H9 (cell line): ENCODE measurements at regions not wholly inside any gene's neighbourhood (a gene's known extent, or its start where the extent isn't known, plus 50 kb on each side); places are given as distances from the start of the nearest gene placed in this dataset.

Experiments used
- DNase-seq: peaks from one replicate; pipeline ENCODE4 v3.0.0-alpha.2; 2017
- H2AFZ ChIP-seq: one replicate; pipeline ENCODE4 v1.6.1; 2013; ENCODE audit warnings: mild to moderate bottlenecking, low read length, control low read depth, moderate library complexity
- H2AK5ac ChIP-seq: 2 replicates; pipeline ENCODE4 v1.6.1; 2013; ENCODE audit warnings: low read length, control low read depth, mixed read lengths; ENCODE audit not compliant: insufficient read length
- H2BK120ac ChIP-seq: one replicate; pipeline ENCODE4 v1.6.1; 2013; ENCODE audit warnings: low read depth, mild to moderate bottlenecking, low read length, control low read depth, inconsistent platforms; ENCODE audit not compliant: poor library complexity, severe bottlenecking
- H2BK12ac ChIP-seq: 2 replicates; pipeline ENCODE4 v1.6.1; 2013; ENCODE audit warnings: low read length, control low read depth, mixed read lengths, low read depth; ENCODE audit not compliant: insufficient read length
- H2BK15ac ChIP-seq: 2 replicates; pipeline ENCODE4 v1.6.1; 2013; ENCODE audit warnings: low read depth, low read length, control low read depth
- H2BK20ac ChIP-seq: one replicate; pipeline ENCODE4 v1.6.1; 2013; ENCODE audit warnings: low read depth, mild to moderate bottlenecking, low read length, control low read depth, inconsistent platforms; ENCODE audit not compliant: poor library complexity, severe bottlenecking
- H2BK5ac ChIP-seq: 2 replicates; pipeline ENCODE4 v1.6.1; 2013; ENCODE audit warnings: low read length, control low read depth, mixed read lengths; ENCODE audit not compliant: insufficient read length
- H3K14ac ChIP-seq: 2 replicates; pipeline ENCODE4 v1.6.1; 2013; ENCODE audit warnings: low read length, control low read depth; ENCODE audit not compliant: insufficient read depth
- H3K18ac ChIP-seq: 2 replicates; pipeline ENCODE4 v1.6.1; 2013; ENCODE audit warnings: low read depth, mild to moderate bottlenecking, mixed read lengths, low read length, control low read depth; ENCODE audit not compliant: insufficient read length
- H3K23ac ChIP-seq: 2 replicates; pipeline ENCODE4 v1.6.1; 2013; ENCODE audit warnings: low read length, control low read depth, mixed read lengths, low read depth; ENCODE audit not compliant: insufficient read length
- H3K23me2 ChIP-seq: 2 replicates; pipeline ENCODE4 v1.6.1; 2013; ENCODE audit warnings: low read depth, mild to moderate bottlenecking, mixed read lengths, low read length, control low read depth; ENCODE audit not compliant: insufficient read length, poor library complexity, severe bottlenecking
- H3K27ac ChIP-seq: 2 replicates; pipeline ENCODE4 v1.5.1; 2013; ENCODE audit warnings: low read length, control low read depth, mixed read lengths, low read depth; ENCODE audit not compliant: insufficient read length
- H3K27me3 ChIP-seq: 2 replicates; pipeline ENCODE4 v1.6.1; 2013; ENCODE audit warnings: low read length, control low read depth, inconsistent platforms; ENCODE audit not compliant: insufficient read depth
- H3K4ac ChIP-seq: 2 replicates; pipeline ENCODE4 v1.6.1; 2013; ENCODE audit warnings: low read depth, mild to moderate bottlenecking, control low read depth, inconsistent platforms, low read length, moderate library complexity
- H3K4me1 ChIP-seq: 2 replicates; pipeline ENCODE4 v1.6.1; 2013; ENCODE audit warnings: low read length, control low read depth, inconsistent platforms; ENCODE audit not compliant: insufficient read depth
- H3K4me2 ChIP-seq: 2 replicates; pipeline ENCODE4 v1.6.1; 2013; ENCODE audit warnings: low read length, control low read depth, mixed read lengths; ENCODE audit not compliant: insufficient read length, insufficient read depth
- H3K56ac ChIP-seq: 2 replicates; pipeline ENCODE4 v1.6.1; 2013; ENCODE audit warnings: low read depth, mild to moderate bottlenecking, mixed read lengths, low read length, control low read depth; ENCODE audit not compliant: insufficient read length
- H3K79me1 ChIP-seq: 2 replicates; pipeline ENCODE4 v1.6.1; 2013; ENCODE audit warnings: low read depth, mild to moderate bottlenecking, moderate library complexity, low read length, control low read depth, inconsistent platforms; ENCODE audit not compliant: insufficient read depth, poor library complexity, severe bottlenecking
- H3K79me2 ChIP-seq: 2 replicates; pipeline ENCODE4 v1.6.1; 2013; ENCODE audit warnings: low read length, control low read depth, inconsistent platforms; ENCODE audit not compliant: insufficient read depth
- H3K9ac ChIP-seq: 2 replicates; pipeline ENCODE4 v1.6.1; 2013; ENCODE audit warnings: low read length, control low read depth, mixed read lengths; ENCODE audit not compliant: insufficient read length; ENCODE audit errors: extremely low read depth
- H3K9me3 ChIP-seq: one replicate; pipeline ENCODE4 v1.6.1; 2013; ENCODE audit warnings: low read depth, low read length, inconsistent platforms; ENCODE audit not compliant: control insufficient read depth
- H3T11ph ChIP-seq: one replicate; pipeline ENCODE4 v1.6.1; 2013; ENCODE audit warnings: mild to moderate bottlenecking, low read length, control low read depth, inconsistent platforms
- H4K20me1 ChIP-seq: one replicate; pipeline ENCODE4 v1.6.1; 2013; ENCODE audit not compliant: control insufficient read depth, insufficient read length, insufficient read depth
- H4K5ac ChIP-seq: 2 replicates; pipeline ENCODE4 v1.6.1; 2013; ENCODE audit warnings: low read depth, mild to moderate bottlenecking, mixed read lengths, low read length, control low read depth; ENCODE audit not compliant: insufficient read length
- H4K8ac ChIP-seq: replicated peaks from 2 replicates; pipeline ENCODE4 v1.6.1; 2013; ENCODE audit warnings: low read length, control low read depth, mixed read lengths, low read depth; ENCODE audit not compliant: insufficient read length
- H4K91ac ChIP-seq: 2 replicates; pipeline ENCODE4 v1.6.1; 2013; ENCODE audit warnings: low read depth, mild to moderate bottlenecking, moderate library complexity, mixed read lengths, low read length, control low read depth; ENCODE audit not compliant: insufficient read length
- H3K27ac Mint-ChIP-seq, 3 experiments: 2 replicates in 2 of 3; 3 replicates in 1 of 3; pipeline ENCODE4 v1.8.0; 2020 to 2021; ENCODE audit warnings: mixed read lengths in 3 of 3, mild to moderate bottlenecking in 1 of 3, moderate library complexity in 1 of 3
- H3K27me3 Mint-ChIP-seq: 2 replicates; pipeline ENCODE4 v1.8.0; 2021; ENCODE audit warnings: low read depth, mild to moderate bottlenecking, moderate library complexity, mixed read lengths
- H3K36me3 Mint-ChIP-seq, 3 experiments: 2 replicates in 2 of 3; 3 replicates in 1 of 3; pipeline ENCODE4 v1.8.0; 2020 to 2021; ENCODE audit warnings: low read depth in 3 of 3, mixed read lengths in 3 of 3; ENCODE audit not compliant: insufficient read depth in 1 of 3
- H3K4me1 Mint-ChIP-seq, 2 experiments: 2 replicates each; pipeline ENCODE4 v1.8.0; 2020; ENCODE audit warnings: mixed read lengths in 2 of 2
- H3K4me3 Mint-ChIP-seq, 2 experiments: 2 replicates in 1 of 2; 3 replicates in 1 of 2; pipeline ENCODE4 v1.8.0; 2020 to 2021; ENCODE audit warnings: mild to moderate bottlenecking in 2 of 2, mixed read lengths in 2 of 2, moderate library complexity in 1 of 2
- H3K9me3 Mint-ChIP-seq, 2 experiments: 2 replicates in 1 of 2; 3 replicates in 1 of 2; pipeline ENCODE4 v1.8.0; 2020; ENCODE audit warnings: mild to moderate bottlenecking in 2 of 2, mixed read lengths in 2 of 2, moderate library complexity in 1 of 2
- WGBS: extraction: QIAGEN DNeasy Blood & Tissue Kit; methylation state at CpG from one replicate; pipeline ENCODE4 v1.1.7; 2013; ENCODE audit warnings: missing lambda C conversion rate, low lambda C conversion rate, mixed read lengths; ENCODE audit not compliant: insufficient read length; ENCODE audit errors: extremely low coverage; 5-methylcytosine and 5-hydroxymethylcytosine counted together
- TF ChIP-seq, protein P1 (sequence below): fragments of 200-600 bp; sonication (generic); conservative IDR thresholded peaks from 3 replicates; pipeline ENCODE4 v1.8.0; 2021; ENCODE audit warnings: antibody characterized with exemption, mild to moderate bottlenecking

DNA sequence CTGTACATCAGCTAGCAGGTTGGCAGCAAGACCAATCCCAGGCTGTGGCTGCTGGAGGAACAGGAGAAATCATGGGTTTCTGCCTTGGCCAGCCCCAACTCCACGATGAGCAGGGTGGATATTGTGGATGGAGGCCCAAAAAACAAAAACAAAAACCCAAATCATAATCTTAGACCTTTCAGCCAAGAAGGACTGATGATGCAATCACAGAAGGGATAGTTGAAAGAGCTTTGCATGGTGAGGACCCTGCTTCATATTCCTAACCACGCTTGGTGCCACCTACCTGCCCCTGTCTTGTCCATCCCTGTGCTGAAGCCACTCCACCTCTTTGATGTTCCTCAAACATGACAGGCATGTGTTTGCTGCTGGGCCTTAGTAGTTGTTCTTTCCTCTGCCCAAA lies 68.8 kb upstream of the CT45A1 start:
- peaks cover 0 to 4% (median 0%) of the 10 kb centered on the region in 3 experiments; a peak in 4 of 7 replicates for H3K36me3 Mint-ChIP-seq
- no peaks in the 10 kb centered on the region for H3K79me1 ChIP-seq
- WGBS = no CpG with 5 or more reads among the region's 2 CpGs

More for the DNA sequence above, 68.8 kb upstream of the CT45A1 start:
- Histone ChIP-seq H3K4ac (no peak overlapping the region), H3K4me2 (no peak overlapping the region), H3K9me3 (peaks cover 73% of the 10 kb centered on the region), H2BK5ac (no peak overlapping the region), H3K14ac (no peak overlapping the region), H3K9ac (no peak overlapping the region), H3K23ac (no peak overlapping the region), H3K4me1 (no peaks in the 10 kb centered on the region), H3T11ph (no peak overlapping the region), H3K23me2 (no peaks in the 10 kb centered on the region), H3K27me3 (no peaks in the 10 kb centered on the region), H2AFZ (no peak overlapping the region), H2AK5ac (no peak overlapping the region), H2BK20ac (no peak overlapping the region), H4K5ac (no peak overlapping the region), H2BK120ac (no peak overlapping the region), H4K91ac (no peak overlapping the region), H2BK12ac (no peak overlapping the region), H3K18ac (no peak overlapping the region), H3K79me2 (no peaks in the 10 kb centered on the region), H4K20me1 (no peaks in the 10 kb centered on the region), H3K27ac (no peak overlapping the region), H4K8ac (no peak overlapping the region), H3K56ac (no peak overlapping the region), H2BK15ac (no peak overlapping the region)
- Mint-ChIP-seq H3K27ac (no peak overlapping the region), H3K4me1 (no peaks in the 10 kb centered on the region), H3K9me3 (peaks cover 61 to 84% of the 10 kb centered on the region in 2 experiments), H3K4me3 (no peak overlapping the region), H3K27me3 (peaks cover 2% of the 10 kb centered on the region; the same call in 1 of the 2 replicates)
- TF ChIP-seq, protein P1, sequence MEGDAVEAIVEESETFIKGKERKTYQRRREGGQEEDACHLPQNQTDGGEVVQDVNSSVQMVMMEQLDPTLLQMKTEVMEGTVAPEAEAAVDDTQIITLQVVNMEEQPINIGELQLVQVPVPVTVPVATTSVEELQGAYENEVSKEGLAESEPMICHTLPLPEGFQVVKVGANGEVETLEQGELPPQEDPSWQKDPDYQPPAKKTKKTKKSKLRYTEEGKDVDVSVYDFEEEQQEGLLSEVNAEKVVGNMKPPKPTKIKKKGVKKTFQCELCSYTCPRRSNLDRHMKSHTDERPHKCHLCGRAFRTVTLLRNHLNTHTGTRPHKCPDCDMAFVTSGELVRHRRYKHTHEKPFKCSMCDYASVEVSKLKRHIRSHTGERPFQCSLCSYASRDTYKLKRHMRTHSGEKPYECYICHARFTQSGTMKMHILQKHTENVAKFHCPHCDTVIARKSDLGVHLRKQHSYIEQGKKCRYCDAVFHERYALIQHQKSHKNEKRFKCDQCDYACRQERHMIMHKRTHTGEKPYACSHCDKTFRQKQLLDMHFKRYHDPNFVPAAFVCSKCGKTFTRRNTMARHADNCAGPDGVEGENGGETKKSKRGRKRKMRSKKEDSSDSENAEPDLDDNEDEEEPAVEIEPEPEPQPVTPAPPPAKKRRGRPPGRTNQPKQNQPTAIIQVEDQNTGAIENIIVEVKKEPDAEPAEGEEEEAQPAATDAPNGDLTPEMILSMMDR = no peak
- no peak for DNase-seq
